SIG-M5 treated with dmso at 0.1 percent for 504 hours (cell line): ENCODE measurements at regions not wholly inside any gene's neighbourhood (a gene's known extent, or its start where the extent isn't known, plus 50 kb on each side); places are given as distances from the start of the nearest gene placed in this dataset.

ENCODE experiments used
- DNase-seq: peaks from one replicate; lab custom pipeline; 2025; ENCODE audit not compliant: unreplicated experiment; lab: John Stamatoyannopoulos, UW

DNA sequence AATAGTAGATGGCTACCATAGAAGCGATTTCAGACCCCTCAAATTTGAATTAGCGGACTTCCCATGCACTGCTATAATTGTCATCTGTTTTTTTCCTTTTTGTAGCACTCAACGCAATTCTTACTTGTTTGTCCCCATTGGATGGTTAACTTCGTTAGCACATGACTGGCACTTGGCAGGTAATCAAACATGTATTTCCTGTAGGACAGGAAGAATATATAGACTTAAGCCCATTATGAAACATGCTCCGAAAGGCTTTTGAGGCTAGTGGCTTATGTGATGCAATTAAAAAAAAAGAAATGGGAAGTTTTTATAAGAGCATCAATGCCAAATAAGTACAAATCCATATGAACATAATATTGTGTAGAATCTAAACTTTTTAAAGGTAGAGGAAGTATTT, 301.2 kb downstream of the PSAT1 start:
- no peak for DNase-seq

GRCh38 chr9:78599926-78600325, 303.0 kb downstream of the PSAT1 start:
- no peak for DNase-seq

- DNase-seq = peak; percentile 0
Observed at GRCh38 chr9:78601957-78602565, 305.1 kb downstream of the PSAT1 start.

DNA sequence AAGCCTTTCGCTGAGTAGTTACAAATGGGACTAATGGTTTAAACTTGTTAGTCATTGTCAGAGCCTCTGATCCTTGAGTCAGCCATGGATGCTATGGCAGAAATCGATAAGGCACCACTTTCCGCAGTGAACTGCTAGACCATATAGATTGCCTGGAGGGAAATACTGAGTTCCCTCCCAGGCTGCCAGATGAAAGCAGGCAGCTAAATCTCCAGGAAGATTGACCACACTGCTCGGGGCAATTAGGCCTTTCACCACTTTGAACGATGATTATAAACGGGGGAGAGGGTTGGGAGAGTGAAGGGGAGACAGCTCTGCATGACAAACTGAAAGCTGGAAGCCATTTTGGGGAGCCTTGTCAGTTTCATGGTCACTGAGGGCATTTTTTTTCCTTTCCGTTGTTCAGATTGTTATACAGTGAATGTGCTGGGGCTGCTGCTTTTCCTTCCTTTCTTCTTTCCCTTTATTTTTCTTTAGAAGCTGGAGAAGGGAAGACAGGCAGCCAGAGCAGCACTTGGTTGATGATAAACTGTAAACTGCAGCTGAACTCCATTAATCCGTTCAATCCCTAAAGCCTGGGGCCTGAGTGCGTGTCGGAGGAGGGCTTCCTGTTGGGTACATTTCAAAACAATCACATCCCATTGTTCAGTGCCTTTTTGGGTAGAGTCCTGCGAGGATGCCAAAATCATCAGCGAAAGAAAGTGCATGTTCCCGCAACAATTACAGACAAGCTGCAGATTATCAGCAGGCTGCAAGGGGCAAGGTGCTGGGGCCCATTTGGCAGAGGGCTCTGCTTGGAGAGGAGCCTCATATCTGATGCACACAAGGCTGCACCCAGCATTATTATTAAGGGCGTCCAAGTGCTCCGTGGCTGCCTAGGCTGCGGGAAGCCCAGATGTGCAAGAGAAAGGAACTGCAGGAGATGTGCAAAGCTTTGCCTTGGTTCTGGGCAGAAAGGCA, 308.4 kb downstream of the PSAT1 start:
- DNase-seq = no peak

DNA sequence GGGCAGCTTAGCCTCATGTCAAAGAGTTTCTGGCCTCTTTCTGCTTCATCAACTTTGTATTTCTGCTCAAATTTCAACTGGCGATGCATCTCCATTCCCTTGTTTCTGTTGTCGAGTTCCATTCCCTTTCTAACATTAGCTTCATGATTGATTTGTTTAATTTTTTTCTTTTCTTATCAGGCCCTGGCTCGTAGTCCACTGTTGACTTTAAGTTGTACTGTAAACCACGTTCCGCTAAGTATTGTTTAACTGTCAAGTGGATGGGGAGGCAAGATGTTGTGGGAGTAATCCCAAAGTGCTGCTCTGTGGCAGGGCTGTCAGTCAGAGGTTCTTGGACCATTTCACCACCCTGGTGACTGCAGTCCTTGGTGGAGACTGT, 309.1 kb downstream of the PSAT1 start:
- no peak for DNase-seq

- no peak for DNase-seq
Observed at GRCh38 chr9:78607853-78608252, 310.9 kb downstream of the PSAT1 start.

- no peak for DNase-seq
Observed at GRCh38 chr9:78609450-78609849, 312.5 kb downstream of the PSAT1 start.

- DNase-seq = no peak
Observed at GRCh38 chr9:78612091-78612490, 315.2 kb downstream of the PSAT1 start.

- DNase-seq = no peak
Observed at GRCh38 chr9:78613006-78613405, 316.1 kb downstream of the PSAT1 start.

DNA sequence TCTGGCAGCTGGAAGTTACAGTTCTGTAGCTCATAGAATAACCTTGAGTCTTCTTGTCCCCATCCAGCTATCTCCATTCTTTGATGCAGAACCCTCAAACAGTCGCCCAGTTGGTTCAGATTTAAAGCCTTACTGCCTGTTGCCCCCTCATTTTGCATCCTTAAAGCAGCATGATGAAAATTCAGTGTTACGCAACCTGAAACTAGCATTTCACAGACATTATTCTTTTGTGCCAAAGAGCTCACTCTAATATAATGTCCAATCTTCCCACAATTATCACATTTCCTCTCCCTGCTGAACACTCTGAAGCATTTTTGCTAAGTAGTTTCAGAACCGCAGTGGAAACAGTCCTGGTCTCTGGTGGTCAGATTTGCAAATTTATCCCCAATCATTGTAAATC, 318.0 kb downstream of the PSAT1 start:
- no peak for DNase-seq

DNA sequence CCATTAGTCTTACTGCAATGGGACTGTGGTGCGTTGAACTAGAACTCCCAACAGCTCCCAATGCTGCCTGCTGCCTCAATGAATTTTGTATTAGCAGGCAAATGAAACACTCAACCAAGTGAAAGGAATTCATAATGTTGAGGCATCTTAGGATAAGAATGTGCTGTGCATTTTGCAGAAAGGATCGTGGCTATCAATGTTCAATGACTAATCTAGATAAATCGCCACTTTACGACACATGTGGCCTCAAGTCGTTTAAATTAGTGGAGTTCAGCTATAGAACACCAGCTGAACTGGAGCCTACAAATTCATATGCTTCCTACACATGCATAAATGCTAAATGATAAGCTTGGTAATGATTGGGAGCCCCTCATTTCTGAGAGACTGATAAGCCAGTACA, 318.4 kb downstream of the PSAT1 start:
- DNase-seq = no peak

DNA sequence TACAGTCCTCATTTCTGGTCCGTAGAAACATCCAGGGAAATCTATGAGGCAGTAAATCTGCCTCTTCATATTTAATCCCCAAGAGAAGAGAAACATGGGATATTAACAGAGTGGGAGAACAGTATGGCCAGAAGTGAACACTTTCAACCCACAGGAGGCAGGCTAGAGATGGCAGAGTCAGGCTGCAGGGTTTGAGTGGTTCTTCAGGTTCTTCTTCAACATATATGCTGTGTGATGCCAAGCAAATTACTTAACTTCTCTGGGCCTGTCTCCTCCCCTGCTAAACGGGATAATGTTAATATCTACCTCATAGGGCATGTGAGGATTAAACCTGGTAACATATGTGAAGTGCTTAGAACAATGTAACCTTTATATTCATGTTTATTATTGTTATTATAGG, 321.8 kb downstream of the PSAT1 start:
- DNase-seq = no peak

- DNase-seq = no peak
Observed at GRCh38 chr9:78620303-78620702, 323.4 kb downstream of the PSAT1 start.

DNA sequence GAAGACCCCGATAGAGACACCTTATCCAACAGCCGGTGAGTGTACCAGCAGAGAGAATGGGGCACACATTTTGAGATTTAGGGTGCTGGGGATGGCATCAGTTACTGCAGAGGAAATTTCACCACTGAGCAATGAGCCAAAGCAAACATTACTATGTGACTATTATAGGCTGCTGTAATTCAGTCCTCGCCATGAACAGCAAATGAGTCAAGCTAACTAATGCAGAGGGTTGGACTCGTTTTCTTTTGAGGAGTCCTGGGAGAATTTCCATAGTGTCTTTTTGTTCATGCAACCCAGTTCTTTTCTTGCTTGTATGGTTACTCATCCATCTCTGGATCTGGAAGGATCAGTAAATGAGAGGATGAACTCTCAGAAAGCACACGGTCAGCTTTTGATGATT, 323.8 kb downstream of the PSAT1 start:
- no peak for DNase-seq

GRCh38 chr9:78622126-78622525, 325.2 kb downstream of the PSAT1 start:
- no peak for DNase-seq

- no peak for DNase-seq
Observed at GRCh38 chr9:78626971-78627370, 330.0 kb downstream of the PSAT1 start.

DNA sequence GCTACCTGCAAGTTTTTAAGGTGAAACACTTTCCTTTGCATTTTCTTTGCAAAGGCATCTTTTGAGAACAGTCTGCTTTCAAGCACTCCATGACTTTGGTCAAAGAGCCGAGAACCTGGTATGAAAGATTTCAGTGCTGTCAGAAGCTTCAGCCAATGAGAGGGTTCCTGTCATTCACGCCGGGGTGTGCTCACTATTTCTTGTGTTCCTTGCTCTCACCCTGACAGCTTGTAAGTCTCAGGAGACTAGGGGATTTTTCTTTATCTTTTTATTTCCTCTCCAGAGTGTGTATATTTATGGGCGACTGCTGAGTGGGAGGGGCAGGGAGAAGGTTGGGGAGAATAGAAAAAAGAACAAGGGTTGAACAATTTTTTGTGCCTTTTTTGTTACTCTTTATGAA, 334.0 kb downstream of the PSAT1 start:
- DNase-seq = no peak

GRCh38 chr9:78640728-78641127, 343.8 kb downstream of the PSAT1 start:
- DNase-seq = no peak

DNA sequence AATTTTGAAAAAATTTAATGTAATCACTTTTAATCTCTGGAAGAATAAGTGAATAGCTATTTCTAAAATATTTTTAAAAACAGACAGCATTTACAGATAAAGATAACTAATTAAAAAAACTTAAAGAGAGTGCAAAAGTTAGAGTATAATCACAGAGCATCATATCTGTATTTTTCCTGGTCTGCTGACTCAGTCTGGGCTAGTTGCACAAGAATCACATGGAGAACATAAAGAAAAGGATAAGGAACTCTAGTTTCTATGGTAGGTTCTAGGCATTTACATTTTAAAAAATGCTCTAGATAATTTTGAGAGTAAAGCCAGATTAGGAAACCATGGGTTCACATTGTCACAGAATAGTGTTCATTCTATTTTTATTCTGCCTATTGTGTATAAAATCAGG, 347.4 kb downstream of the PSAT1 start:
- DNase-seq = no peak

GRCh38 chr9:78654324-78654723, 357.4 kb downstream of the PSAT1 start:
- DNase-seq = no peak

DNA sequence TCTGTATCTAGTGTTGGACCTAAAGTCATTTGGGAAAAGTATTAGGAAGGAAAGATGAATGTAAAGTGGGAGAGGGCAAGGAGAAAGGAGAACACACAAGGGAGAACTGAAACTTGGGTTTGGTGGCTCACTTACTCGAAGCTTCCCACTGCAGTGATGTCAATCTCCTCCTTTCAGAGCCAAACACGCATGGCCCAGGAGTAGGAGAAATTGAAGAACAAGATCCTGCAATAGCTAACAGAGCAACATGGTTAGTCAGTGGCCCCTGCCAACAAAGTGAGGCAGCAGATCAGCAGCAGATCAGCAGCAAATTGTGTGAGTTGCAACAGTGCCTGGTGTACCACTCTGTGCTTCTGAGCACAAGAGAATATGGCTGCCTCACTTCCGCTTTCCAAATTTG, 366.4 kb downstream of the PSAT1 start:
- DNase-seq = no peak

- DNase-seq = no peak
Observed at GRCh38 chr9:78664370-78664769, 367.4 kb downstream of the PSAT1 start.
